ENCODE measurements at regions not wholly inside any gene's neighbourhood (a gene's known extent, or its start where the extent isn't known, plus 50 kb on each side); places are given as distances from the start of the nearest gene placed in this dataset.

GRCh38 chr15:36284911-36285310 lies 294.5 kb upstream of the CDIN1 start:
- ATAC-seq, result no peak

DNA sequence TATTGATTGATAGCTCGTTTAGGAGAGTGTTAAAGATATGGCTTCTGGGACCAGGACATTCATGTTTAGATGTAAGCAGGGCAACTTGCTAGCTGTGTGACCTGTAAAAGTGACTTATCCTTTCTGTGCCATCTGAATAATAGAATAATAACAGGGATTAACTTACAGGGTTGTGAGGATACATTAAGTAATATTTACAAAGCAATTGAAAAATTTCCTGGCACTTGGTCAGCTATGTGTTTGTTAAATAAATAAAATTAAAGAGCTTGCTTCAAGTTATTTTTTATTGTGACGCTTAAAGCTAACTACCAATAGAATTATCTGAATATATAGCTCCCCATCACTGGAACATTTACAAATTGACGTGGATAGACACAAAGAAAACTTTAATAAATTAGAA lies 287.9 kb upstream of the CDIN1 start:
- no peak for ATAC-seq

DNA sequence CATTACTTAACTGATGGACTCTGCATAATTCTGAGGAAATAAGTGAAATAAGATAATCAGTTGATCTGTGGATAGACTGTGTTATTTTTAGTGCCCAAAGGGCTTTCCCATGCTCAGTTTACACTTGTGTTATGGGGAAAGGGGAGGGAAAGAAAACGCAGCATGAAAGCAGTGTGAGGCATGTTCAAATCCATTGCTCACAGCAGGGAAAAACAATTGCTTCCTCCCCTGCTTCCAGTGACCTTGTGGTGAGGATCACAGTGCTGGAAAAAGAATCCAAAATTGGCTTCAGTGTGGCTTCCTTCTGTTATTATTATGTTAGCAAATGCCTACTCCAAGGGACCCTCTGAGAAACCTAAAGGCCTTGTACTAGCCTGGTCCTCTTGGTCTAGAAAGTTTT lies 285.1 kb upstream of the CDIN1 start:
- ATAC-seq, result no peak

DNA sequence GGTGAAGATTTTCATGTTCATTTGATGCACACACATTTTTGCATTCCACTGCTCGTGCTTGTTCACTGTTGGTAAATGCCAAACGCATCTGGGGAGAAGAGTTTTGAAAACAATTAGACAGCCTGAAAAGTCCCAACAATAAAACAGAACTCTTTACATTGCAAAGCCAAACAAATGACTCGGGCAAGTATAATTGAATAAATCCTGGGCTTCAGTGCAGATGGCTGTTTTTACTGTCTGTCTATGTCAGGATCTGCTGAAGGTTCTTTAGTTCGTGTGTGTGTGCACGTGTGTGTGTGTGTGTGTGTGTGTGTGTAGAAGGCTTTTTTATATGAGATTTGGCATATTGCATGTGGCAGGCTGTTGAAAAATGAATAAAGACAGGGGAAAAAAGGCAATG lies 277.5 kb upstream of the CDIN1 start:
- no peak for ATAC-seq

GRCh38 chr15:36313021-36313420 lies 266.4 kb upstream of the CDIN1 start:
- ATAC-seq, result no peak

DNA sequence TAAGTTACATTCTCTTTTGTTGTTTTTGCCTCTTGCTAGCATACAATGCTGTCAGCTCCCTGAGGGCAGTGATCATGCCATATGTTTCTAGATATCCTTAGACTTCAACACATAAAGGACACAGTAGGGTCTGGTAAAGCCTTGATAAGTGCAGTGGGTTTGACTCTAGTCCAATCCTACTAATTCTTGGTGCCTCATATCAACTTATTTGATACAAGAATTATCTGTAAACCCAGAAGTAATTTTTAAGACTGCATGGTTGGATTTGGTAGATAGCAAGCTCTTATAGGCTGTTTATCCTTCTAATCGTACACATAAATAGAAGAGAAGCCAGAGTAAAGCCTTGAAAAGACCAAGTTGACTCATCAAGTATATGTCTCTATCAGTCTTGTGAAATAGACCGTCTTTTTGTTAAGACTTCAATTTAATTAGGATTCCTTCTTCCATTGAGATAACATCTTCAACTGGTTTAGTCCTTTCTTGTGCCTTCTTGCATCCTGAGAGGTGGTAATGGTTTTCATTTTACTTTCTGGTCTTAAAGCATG lies 265.6 kb upstream of the CDIN1 start:
- ATAC-seq, result no peak

GRCh38 chr15:36315649-36316048 lies 263.8 kb upstream of the CDIN1 start:
- no peak for ATAC-seq

GRCh38 chr15:36323615-36324014 lies 255.8 kb upstream of the CDIN1 start:
- ATAC-seq, result no peak

GRCh38 chr15:36325206-36325605 lies 254.2 kb upstream of the CDIN1 start:
- ATAC-seq, result no peak

DNA sequence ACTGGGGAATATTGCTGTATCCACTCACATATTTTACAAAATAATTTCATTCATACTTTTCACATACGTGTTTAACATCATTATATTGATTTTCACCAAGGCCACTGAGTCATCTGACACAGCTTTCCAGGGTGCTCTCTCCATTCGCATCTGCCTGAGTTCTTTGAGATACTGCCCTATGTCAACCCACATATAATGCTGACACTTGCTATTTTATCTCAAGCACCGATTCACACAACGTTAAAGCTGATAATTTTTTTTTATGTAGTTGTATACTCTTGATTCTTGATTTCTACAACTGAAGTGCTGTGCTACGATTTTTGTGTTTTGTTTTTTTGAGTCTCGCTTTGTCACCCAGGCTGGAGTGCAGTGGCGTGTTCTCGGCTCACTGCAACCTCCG lies 249.8 kb upstream of the CDIN1 start:
- ATAC-seq, result no peak

GRCh38 chr15:36330598-36330997 lies 248.8 kb upstream of the CDIN1 start:
- no peak for ATAC-seq

GRCh38 chr15:36331531-36332275 lies 247.7 kb upstream of the CDIN1 start:
- ATAC-seq, result no peak

GRCh38 chr15:36332301-36332700 lies 247.1 kb upstream of the CDIN1 start:
- ATAC-seq, result no peak

DNA sequence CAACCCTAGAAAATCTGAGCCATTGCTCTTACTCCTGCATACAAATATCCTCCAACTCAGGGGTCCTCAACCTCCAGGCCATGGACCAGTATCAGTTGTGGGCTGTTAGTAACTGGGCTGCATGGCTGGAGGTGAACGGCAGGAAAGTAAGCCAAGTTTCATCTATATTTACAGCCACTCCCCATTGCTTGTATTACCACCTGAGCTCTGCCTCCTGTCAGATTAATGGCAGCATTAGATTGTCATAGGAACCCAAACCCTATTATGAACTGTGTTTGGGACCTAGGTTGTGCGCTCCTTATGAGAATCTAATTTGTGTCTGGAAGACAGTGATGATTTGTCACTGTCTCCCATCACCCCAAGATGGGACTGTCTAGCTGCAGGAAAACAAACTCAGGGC lies 246.5 kb upstream of the CDIN1 start:
- no peak for ATAC-seq

DNA sequence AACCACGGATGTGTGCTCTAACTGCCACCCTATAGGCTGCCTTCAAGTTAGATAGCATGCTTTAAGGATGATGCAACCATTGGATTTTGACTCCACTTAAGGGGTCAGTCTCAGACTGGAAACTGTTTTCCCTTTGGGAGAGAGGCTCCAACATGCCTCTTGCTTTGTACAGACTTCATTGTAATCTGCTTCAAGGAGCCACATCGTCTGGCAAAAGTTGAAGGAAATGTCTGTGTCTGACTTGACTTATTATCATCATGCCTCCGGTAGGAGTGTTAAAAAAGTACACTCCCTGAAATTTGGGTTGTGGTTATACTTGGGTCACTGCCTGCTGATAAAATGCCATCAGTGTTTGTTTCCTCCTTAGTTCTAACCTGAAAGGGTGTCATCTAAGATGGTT lies 245.4 kb upstream of the CDIN1 start:
- no peak for ATAC-seq

- ATAC-seq, result no peak
Observed at GRCh38 chr15:36335224-36335623, 244.2 kb upstream of the CDIN1 start.

- no peak for ATAC-seq
Observed at GRCh38 chr15:36335659-36336058, 243.8 kb upstream of the CDIN1 start.

DNA sequence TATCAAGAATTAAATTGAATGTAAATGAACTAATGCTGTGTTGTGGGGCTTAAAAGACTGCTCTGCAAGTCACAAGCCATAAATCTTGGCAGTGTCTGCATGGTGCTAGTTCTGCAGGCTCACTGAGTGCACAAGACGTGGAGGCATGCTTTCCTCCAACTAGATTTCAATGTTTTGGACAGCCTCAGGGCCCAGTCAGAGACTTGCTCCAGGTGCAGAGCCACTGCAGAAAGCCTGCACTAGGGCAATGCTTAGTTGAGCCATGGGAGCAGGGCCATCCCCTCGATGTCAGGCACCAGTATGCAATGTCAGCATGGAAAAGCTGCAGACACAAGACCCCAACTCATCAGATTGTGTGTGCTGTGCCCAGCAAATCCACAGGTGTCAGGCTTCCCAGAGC lies 234.5 kb upstream of the CDIN1 start:
- no peak for ATAC-seq

- ATAC-seq, result no peak
Observed at GRCh38 chr15:36347272-36347858, 232.1 kb upstream of the CDIN1 start.

DNA sequence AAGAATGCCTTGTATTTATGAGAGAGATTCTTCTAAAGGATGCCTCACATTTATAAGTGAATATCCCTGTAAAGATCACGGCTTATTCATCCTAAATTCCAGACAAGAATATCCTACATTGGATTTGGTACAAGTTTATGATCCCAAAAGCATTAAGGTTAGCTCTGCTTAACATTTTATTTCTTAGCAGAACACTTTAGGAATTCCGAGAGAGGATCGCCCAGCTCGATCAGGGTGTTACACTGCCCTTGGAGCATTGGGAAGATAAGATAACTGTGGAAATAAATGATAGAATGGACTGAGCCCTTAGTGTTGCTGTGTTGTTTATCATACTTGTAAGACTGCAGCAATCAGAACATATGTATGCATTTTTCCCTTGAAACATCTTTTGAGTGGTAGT lies 223.0 kb upstream of the CDIN1 start:
- no peak for ATAC-seq

GRCh38 chr15:36356978-36357601 lies 222.3 kb upstream of the CDIN1 start:
- no peak for ATAC-seq

DNA sequence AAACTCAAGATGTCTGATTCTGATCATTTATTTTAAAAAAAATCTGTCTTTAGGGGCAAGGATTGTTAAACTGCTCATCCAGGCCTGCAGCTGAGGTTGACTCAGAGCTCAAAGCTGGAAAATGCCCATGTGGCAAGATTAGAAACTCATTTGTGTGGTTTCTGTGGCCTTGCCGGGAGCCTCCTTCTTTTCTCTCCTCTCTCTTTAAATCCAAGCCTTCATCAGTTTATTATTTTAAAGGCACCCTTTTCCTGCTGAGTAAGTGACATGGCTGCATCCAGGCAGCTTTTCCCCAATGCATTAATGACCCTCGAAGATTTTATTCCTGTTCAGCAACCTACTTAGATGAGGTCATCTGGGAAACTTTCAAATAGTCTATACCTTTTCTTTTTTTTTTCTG lies 221.3 kb upstream of the CDIN1 start:
- no peak for ATAC-seq

- ATAC-seq, result no peak
Observed at GRCh38 chr15:36358523-36358922, 220.9 kb upstream of the CDIN1 start.

DNA sequence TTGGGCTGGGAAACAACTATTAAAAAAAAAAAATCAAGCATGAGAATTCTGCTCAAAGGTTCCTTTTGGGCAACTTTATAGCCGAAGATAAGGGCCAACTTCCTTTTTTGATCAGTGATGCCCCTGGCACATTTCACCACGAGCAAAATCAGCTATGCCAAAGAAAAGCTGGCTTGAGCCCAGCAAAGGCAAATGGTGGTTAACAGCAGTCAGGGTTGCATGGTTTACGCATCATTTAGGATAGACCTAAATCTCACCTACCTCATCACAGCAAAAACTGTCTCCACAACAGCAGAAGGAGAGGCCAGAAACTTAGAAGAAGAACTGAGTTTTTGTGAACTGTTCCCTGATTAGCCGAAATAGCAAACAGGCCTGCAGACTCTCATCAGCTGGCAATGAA lies 220.1 kb upstream of the CDIN1 start:
- no peak for ATAC-seq

Measured in esophagus mucosa (tissue), 1 donor.